GM23248 (cell line): ENCODE measurements at regions not wholly inside any gene's neighbourhood (a gene's known extent, or its start where the extent isn't known, plus 50 kb on each side); places are given as distances from the start of the nearest gene placed in this dataset.

Experiments used
- DNase-seq: peaks from one replicate; pipeline ENCODE4 v3.0.0-alpha.2; 2015
- H2AFZ ChIP-seq: fragments of 200-600 bp; sonication (generic); 2 replicates; pipeline ENCODE4 v1.6.1; 2016; ENCODE audit warnings: antibody characterized with exemption
- H3F3A ChIP-seq: fragments of 200-600 bp; sonication (generic); 2 replicates; pipeline ENCODE4 v1.6.1; 2016; ENCODE audit warnings: mild to moderate bottlenecking, antibody characterized with exemption, mixed run types; ENCODE audit not compliant: insufficient read depth
- H3K27ac ChIP-seq: fragments of 200-600 bp; sonication (generic); 2 replicates; pipeline ENCODE4 v1.5.1; 2016; ENCODE audit warnings: mild to moderate bottlenecking
- H3K27me3 ChIP-seq: fragments of 200-600 bp; sonication (generic); replicated peaks from 2 replicates; pipeline ENCODE4 v1.6.1; 2016; ENCODE audit warnings: mild to moderate bottlenecking; ENCODE audit not compliant: insufficient read depth
- H3K36me3 ChIP-seq: fragments of 200-600 bp; sonication (generic); 2 replicates; pipeline ENCODE4 v1.6.1; 2016; ENCODE audit warnings: low read depth, mild to moderate bottlenecking
- H3K4me1 ChIP-seq: fragments of 200-600 bp; sonication (generic); 2 replicates; pipeline ENCODE4 v1.6.1; 2016; ENCODE audit warnings: mild to moderate bottlenecking; ENCODE audit not compliant: insufficient read depth
- H3K4me2 ChIP-seq: fragments of 200-600 bp; sonication (generic); one replicate; pipeline ENCODE4 v1.6.1; 2016; ENCODE audit warnings: mild to moderate bottlenecking; ENCODE audit not compliant: unreplicated experiment
- H3K4me3 ChIP-seq: fragments of 200-600 bp; sonication (generic); 2 replicates; pipeline ENCODE4 v1.5.1; 2016; ENCODE audit warnings: mild to moderate bottlenecking
- H3K79me2 ChIP-seq: fragments of 200-600 bp; sonication (generic); 2 replicates; pipeline ENCODE4 v1.6.1; 2016; ENCODE audit warnings: mild to moderate bottlenecking; ENCODE audit not compliant: insufficient read depth
- H3K9ac ChIP-seq: fragments of 200-600 bp; sonication (generic); 2 replicates; pipeline ENCODE4 v1.6.1; 2016; ENCODE audit warnings: mild to moderate bottlenecking
- H3K9me2 ChIP-seq: fragments of 200-600 bp; sonication (generic); 2 replicates; pipeline ENCODE4 v1.6.1; 2016; ENCODE audit warnings: mixed run types, mild to moderate bottlenecking, moderate library complexity; ENCODE audit not compliant: insufficient read depth
- H3K9me3 ChIP-seq: fragments of 200-600 bp; sonication (generic); one replicate; pipeline ENCODE4 v1.6.1; 2017; ENCODE audit warnings: low read depth
- H4K20me1 ChIP-seq: fragments of 200-600 bp; sonication (generic); 2 replicates; pipeline ENCODE4 v1.6.0; 2016; ENCODE audit not compliant: insufficient read depth
- EZH2 ChIP-seq: fragments of 200-600 bp; sonication (generic); IDR thresholded peaks from 2 replicates; pipeline ENCODE4 v1.6.1; 2018; ENCODE audit warnings: antibody characterized with exemption, mild to moderate bottlenecking; ENCODE audit not compliant: insufficient read depth, poor library complexity, severe bottlenecking
- EZH2phosphoT487 ChIP-seq: fragments of 200-600 bp; sonication (generic); IDR thresholded peaks from 2 replicates; pipeline ENCODE4 v1.6.1; 2018; ENCODE audit warnings: antibody characterized with exemption, moderate library complexity, mild to moderate bottlenecking, low read depth; ENCODE audit not compliant: insufficient read depth
- WGBS, 2 experiments: methylation state at CpG; one replicate each; pipeline ENCODE4 v1.1.6; 2015 to 2017; ENCODE audit warnings: low lambda C conversion rate in 2 of 2, low coverage in 1 of 2; ENCODE audit errors: missing lambda C conversion rate in 2 of 2; 5-methylcytosine and 5-hydroxymethylcytosine counted together
- in situ Hi-C: fragments of 300-500 bp; cut with MboI; formaldehyde crosslinking; loops from 2 replicates; pipeline ENCODE4 v1.15.0; 2020

- no peaks in the 10 kb centered on the region for H3F3A ChIP-seq
- H2AFZ ChIP-seq, result no peak overlapping the region
- 10 to 13% methylated on average over 3 of the region's 3 CpGs for WGBS, 2 experiments
- no peaks in the 10 kb centered on the region for H3K36me3 ChIP-seq
- H3K9me2 ChIP-seq, result no peaks in the 10 kb centered on the region
- H3K9me3 ChIP-seq, result no peaks in the 10 kb centered on the region
- DNase-seq, result no peak
- H3K27ac ChIP-seq, result no peak overlapping the region
- H3K79me2 ChIP-seq, result no peaks in the 10 kb centered on the region
- TF ChIP-seq EZH2 (no peak), EZH2phosphoT487 (no peak)
- no peaks in the 10 kb centered on the region for H4K20me1 ChIP-seq
- H3K4me3 ChIP-seq, result no peak overlapping the region
- H3K9ac ChIP-seq, result no peak overlapping the region
- in situ Hi-C loops, result no loop called here
- peaks cover 9% of the 10 kb centered on the region; the same call in 1 of the 2 replicates for H3K27me3 ChIP-seq
- H3K4me2 ChIP-seq, result no peak overlapping the region
- H3K4me1 ChIP-seq, result no peaks in the 10 kb centered on the region
These were observed 273.1 kb upstream of the LYPLAL1 start for GRCh38 chr1:218900615-218901014.

- Histone ChIP-seq H3K4me1 (no peaks in the 10 kb centered on the region), H3K36me3 (no peaks in the 10 kb centered on the region), H4K20me1 (no peaks in the 10 kb centered on the region), H3K4me3 (no peak overlapping the region), H3K9me2 (no peaks in the 10 kb centered on the region), H3K4me2 (no peak overlapping the region), H3K9ac (no peak overlapping the region), H3K27ac (no peak overlapping the region), H2AFZ (no peak overlapping the region), H3K9me3 (no peaks in the 10 kb centered on the region), H3K79me2 (no peaks in the 10 kb centered on the region), H3F3A (no peaks in the 10 kb centered on the region), H3K27me3 (peaks cover 9% of the 10 kb centered on the region; the same call in 1 of the 2 replicates)
- WGBS, 2 experiments, result 13 to 26% methylated on average over 1 of the region's 1 CpG
- DNase-seq, result no peak
- in situ Hi-C loops, result no loop called here
- TF ChIP-seq EZH2phosphoT487, result no peak
These were observed 269.3 kb upstream of the LYPLAL1 start for GRCh38 chr1:218904416-218904815.

- TF ChIP-seq EZH2phosphoT487, result no peak
- no peak for TF ChIP-seq EZH2
- Histone ChIP-seq H3K36me3 (no peaks in the 10 kb centered on the region), H3K79me2 (no peaks in the 10 kb centered on the region), H3K9ac (no peak overlapping the region), H4K20me1 (no peaks in the 10 kb centered on the region), H3K27me3 (no peaks in the 10 kb centered on the region), H3K4me2 (no peak overlapping the region), H2AFZ (no peak overlapping the region), H3K27ac (no peak overlapping the region), H3K4me3 (no peak overlapping the region), H3K9me2 (no peaks in the 10 kb centered on the region), H3K9me3 (no peaks in the 10 kb centered on the region), H3F3A (no peaks in the 10 kb centered on the region), H3K4me1 (no peaks in the 10 kb centered on the region)
- 54 to 56% methylated on average over 2 of the region's 2 CpGs for WGBS, 2 experiments
- in situ Hi-C loops, result no loop called here
- DNase-seq, result no peak
These were observed 257.0 kb upstream of the LYPLAL1 start for GRCh38 chr1:218916720-218917119.

- Histone ChIP-seq H3F3A (no peaks in the 10 kb centered on the region), H3K36me3 (no peaks in the 10 kb centered on the region), H3K4me1 (no peaks in the 10 kb centered on the region), H3K9me3 (no peaks in the 10 kb centered on the region), H2AFZ (no peak overlapping the region), H3K27me3 (no peaks in the 10 kb centered on the region), H3K79me2 (no peaks in the 10 kb centered on the region), H3K27ac (no peak overlapping the region), H3K4me2 (no peak overlapping the region), H4K20me1 (no peaks in the 10 kb centered on the region), H3K4me3 (no peak overlapping the region), H3K9ac (no peak overlapping the region), H3K9me2 (no peaks in the 10 kb centered on the region)
- no peak for DNase-seq
- WGBS, 2 experiments, result 9 to 10% methylated on average over 1 of the region's 1 CpG
- in situ Hi-C loops, result no loop called here
- TF ChIP-seq EZH2 (no peak), EZH2phosphoT487 (no peak)
These were observed 256.0 kb upstream of the LYPLAL1 start for GRCh38 chr1:218917656-218918055.

GRCh38 chr1:218925777-218926176 lies 247.9 kb upstream of the LYPLAL1 start:
- Histone ChIP-seq H3F3A (no peaks in the 10 kb centered on the region), H3K9ac (no peak overlapping the region), H3K4me2 (no peak overlapping the region), H3K9me2 (no peaks in the 10 kb centered on the region), H3K4me1 (no peaks in the 10 kb centered on the region), H3K27ac (no peak overlapping the region), H3K79me2 (no peaks in the 10 kb centered on the region), H3K36me3 (no peaks in the 10 kb centered on the region), H2AFZ (no peak overlapping the region), H3K4me3 (no peak overlapping the region), H3K27me3 (no peaks in the 10 kb centered on the region), H4K20me1 (no peaks in the 10 kb centered on the region), H3K9me3 (no peaks in the 10 kb centered on the region)
- WGBS, 2 experiments, result 81 to 88% methylated on average over 2 of the region's 2 CpGs
- TF ChIP-seq EZH2phosphoT487 (no peak), EZH2 (no peak)
- DNase-seq, result no peak
- in situ Hi-C loops, result no loop called here
